ENCODE measurements at regions not wholly inside any gene's neighbourhood (a gene's known extent, or its start where the extent isn't known, plus 50 kb on each side); places are given as distances from the start of the nearest gene placed in this dataset.
"Not testable (repeated sequence)": the region's sequence is repeated elsewhere in the genome, so short reads cannot be mapped to it uniquely, and the experiment has no call there.

- peak; percentile 3 to 17 for DNase-seq
These were observed 257.6 kb upstream of the SDK2 start for GRCh38 chr17:73901661-73902415.

- DNase-seq: no peak
These were observed 258.4 kb upstream of the SDK2 start for GRCh38 chr17:73902416-73903181.

- no peak for DNase-seq
These were observed 262.9 kb upstream of the SDK2 start for GRCh38 chr17:73906896-73907870.

GRCh38 chr17:73909186-73909585 lies 264.9 kb upstream of the SDK2 start:
- no peak for DNase-seq

GRCh38 chr17:73910206-73910605 lies 266.0 kb upstream of the SDK2 start:
- DNase-seq: no peak

GRCh38 chr17:73910821-73911515 lies 266.7 kb upstream of the SDK2 start:
- no peak for DNase-seq

GRCh38 chr17:73911726-73912372 lies 267.6 kb upstream of the SDK2 start:
- DNase-seq: no peak

- DNase-seq: no peak
These were observed 268.1 kb upstream of the SDK2 start for GRCh38 chr17:73912373-73912746.

- DNase-seq: no peak
These were observed 270.5 kb upstream of the SDK2 start for GRCh38 chr17:73914536-73915274.

- not testable (repeated sequence) for DNase-seq
These were observed 274.8 kb upstream of the SDK2 start for GRCh38 chr17:73919033-73919432.

GRCh38 chr17:73921306-73921705 lies 277.1 kb upstream of the SDK2 start:
- DNase-seq: no peak

- no peak for DNase-seq
These were observed 279.2 kb upstream of the RPL38 start for GRCh38 chr17:73924114-73924908.

GRCh38 chr17:73924909-73925186 lies 278.6 kb upstream of the RPL38 start:
- DNase-seq: no peak

- DNase-seq: no peak
These were observed 273.5 kb upstream of the RPL38 start for GRCh38 chr17:73929860-73930430.

- DNase-seq: no peak
These were observed 271.2 kb upstream of the RPL38 start for GRCh38 chr17:73932216-73932749.

- no peak for DNase-seq
These were observed 270.2 kb upstream of the RPL38 start for GRCh38 chr17:73933164-73933766.

GRCh38 chr17:73933871-73934270 lies 269.6 kb upstream of the RPL38 start:
- DNase-seq: no peak

- no peak for DNase-seq
These were observed 268.8 kb upstream of the RPL38 start for GRCh38 chr17:73934696-73935095.

- no peak for DNase-seq
These were observed 266.4 kb upstream of the RPL38 start for GRCh38 chr17:73936908-73937627.
